Thyroid gland (tissue), 4 donors: ENCODE measurements at regions not wholly inside any gene's neighbourhood (a gene's known extent, or its start where the extent isn't known, plus 50 kb on each side); places are given as distances from the start of the nearest gene placed in this dataset.

Experiments used
- CTCF ChIP-seq, 6 experiments: fragments of 200-600 bp in 3 of 6; fragments of 450-650 bp in 3 of 6; sonication (generic) in 3 of 6; IDR thresholded peaks; one replicate each; pipeline ENCODE4 v1.5.1; 2016 to 2019; ENCODE audit warnings: antibody characterized with exemption in 6 of 6, mild to moderate bottlenecking in 2 of 6, inconsistent platforms in 1 of 6, moderate library complexity in 1 of 6
- POLR2A ChIP-seq, 2 donors: fragments of 450-650 bp; IDR thresholded peaks; one replicate each; pipeline ENCODE4 v1.6.1; 2017; ENCODE audit warnings: antibody characterized with exemption in 2 of 2, mild to moderate bottlenecking in 2 of 2, moderate library complexity in 1 of 2

DNA sequence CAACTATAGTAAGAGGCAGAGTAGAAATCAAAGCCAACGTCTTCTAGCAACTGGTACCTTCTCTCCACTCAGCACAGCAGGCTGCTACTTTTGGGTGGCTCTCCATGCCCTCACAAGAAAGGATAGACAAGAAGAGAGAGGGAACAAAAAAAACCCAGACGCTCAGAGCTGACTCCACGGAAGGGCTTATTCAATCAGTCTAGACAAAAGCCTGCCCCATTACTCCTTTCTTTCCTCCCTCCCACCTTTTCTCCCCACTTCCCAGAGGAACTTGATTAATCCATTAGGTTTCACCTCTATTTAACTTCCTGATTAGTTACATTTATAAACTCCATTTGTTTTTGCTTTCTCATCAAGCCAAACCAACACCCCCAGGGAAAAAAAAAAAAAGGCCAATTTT is 71.1 kb upstream of the CCDC60 start:
- TF ChIP-seq CTCF (IDR thresholded peaks at IDR 0.05) (no peak), POLR2A (IDR thresholded peaks at IDR 0.05) (no peak)
